ENCODE measurements at regions not wholly inside any gene's neighbourhood (a gene's known extent, or its start where the extent isn't known, plus 50 kb on each side); places are given as distances from the start of the nearest gene placed in this dataset.

GRCh38 chr11:80538040-80538439, 1097.2 kb upstream of the TENM4 start:
- Mint-ChIP-seq H3K27me3 (ENCODE audit: low read depth) (no peaks in the 10 kb centered on the region), H3K4me3 (no peak overlapping the region), H3K9me3 (peaks cover 6 to 7% of the 10 kb centered on the region in 2 experiments), H3K27ac (no peak overlapping the region), H3K4me1 (no peaks in the 10 kb centered on the region), H3K36me3 (ENCODE audit: insufficient read depth in 1 of 3, low read depth in 3 of 3) (peaks cover 5 to 12% (median 5%) of the 10 kb centered on the region in 3 experiments; a peak in 4 of 7 replicates)
- Histone ChIP-seq H3K23me2 (ENCODE audit: insufficient read length, low read depth, low read length, poor library complexity, severe bottlenecking) (no peaks in the 10 kb centered on the region), H2BK15ac (ENCODE audit: low read depth, low read length) (no peak overlapping the region), H3K4me1 (ENCODE audit: insufficient read depth, low read length) (no peaks in the 10 kb centered on the region), H4K5ac (ENCODE audit: insufficient read length, low read depth, low read length) (no peak overlapping the region), H3K56ac (ENCODE audit: insufficient read length, low read depth, low read length) (no peak overlapping the region), H3K79me2 (ENCODE audit: insufficient read depth, low read length) (no peaks in the 10 kb centered on the region), H3K4ac (ENCODE audit: low read depth, low read length) (no peak overlapping the region), H3K27me3 (ENCODE audit: insufficient read depth, low read length) (no peaks in the 10 kb centered on the region), H2AK5ac (ENCODE audit: insufficient read length, low read length) (no peak overlapping the region), H3K18ac (ENCODE audit: insufficient read length, low read depth, low read length) (no peak overlapping the region), H2AFZ (ENCODE audit: low read length) (no peak overlapping the region), H3K79me1 (ENCODE audit: insufficient read depth, low read depth, low read length, poor library complexity, severe bottlenecking) (no peaks in the 10 kb centered on the region), H2BK120ac (ENCODE audit: low read depth, low read length, poor library complexity, severe bottlenecking) (no peak overlapping the region), H3K14ac (ENCODE audit: insufficient read depth, low read length) (no peak overlapping the region), H3K9ac (ENCODE audit: extremely low read depth, insufficient read length, low read length) (no peak overlapping the region), H4K20me1 (ENCODE audit: control insufficient read depth, insufficient read depth, insufficient read length) (no peaks in the 10 kb centered on the region), H3K23ac (ENCODE audit: insufficient read length, low read depth, low read length) (no peak overlapping the region), H2BK5ac (ENCODE audit: insufficient read length, low read length) (no peak overlapping the region), H2BK20ac (ENCODE audit: low read depth, low read length, poor library complexity, severe bottlenecking) (no peak overlapping the region), H4K8ac (replicated peaks; ENCODE audit: insufficient read length, low read depth, low read length) (no peak overlapping the region), H2BK12ac (ENCODE audit: insufficient read length, low read depth, low read length) (no peak overlapping the region), H3K9me3 (ENCODE audit: control insufficient read depth, low read depth, low read length) (no peaks in the 10 kb centered on the region), H3T11ph (ENCODE audit: low read length) (no peak overlapping the region), H3K27ac (ENCODE audit: insufficient read length, low read depth, low read length) (no peak overlapping the region), H4K91ac (ENCODE audit: insufficient read length, low read depth, low read length) (no peak overlapping the region), H3K4me2 (ENCODE audit: insufficient read depth, insufficient read length, low read length) (no peak overlapping the region)
- TF ChIP-seq CTCF (conservative IDR thresholded peaks at IDR 0.05): no peak
- WGBS (ENCODE audit: extremely low coverage, insufficient read length, low lambda C conversion rate): no CpG with 5 or more reads among the region's 2 CpGs
- no peak for DNase-seq

All from H9 (cell line).